Loucy (cell line): ENCODE measurements at regions not wholly inside any gene's neighbourhood (a gene's known extent, or its start where the extent isn't known, plus 50 kb on each side); places are given as distances from the start of the nearest gene placed in this dataset.

Experiments used
- H2AFZ ChIP-seq: fragments of 200-600 bp; sonication (generic); 2 replicates; pipeline ENCODE4 v1.6.0; 2016; ENCODE audit warnings: antibody characterized with exemption, mild to moderate bottlenecking, low read length, moderate library complexity
- H3F3A ChIP-seq: fragments of 200-600 bp; 2 replicates; pipeline ENCODE4 v1.6.0; 2016; ENCODE audit warnings: antibody characterized with exemption, low read depth, mild to moderate bottlenecking
- H3K27me3 ChIP-seq: fragments of 200-600 bp; sonication (generic); 2 replicates; pipeline ENCODE4 v1.6.1; 2014; ENCODE audit warnings: low read length, mild to moderate bottlenecking; ENCODE audit not compliant: insufficient read depth, poor library complexity, severe bottlenecking
- H3K36me3 ChIP-seq: fragments of 200-600 bp; sonication (generic); 2 replicates; pipeline ENCODE4 v1.6.1; 2016; ENCODE audit warnings: low read length; ENCODE audit not compliant: insufficient read depth
- H3K4me1 ChIP-seq: fragments of 200-600 bp; sonication (generic); 2 replicates; pipeline ENCODE4 v1.5.1; 2014; ENCODE audit warnings: low read length, mild to moderate bottlenecking; ENCODE audit not compliant: insufficient read depth, poor library complexity, severe bottlenecking
- H3K4me2 ChIP-seq: fragments of 200-600 bp; sonication (generic); 2 replicates; pipeline ENCODE4 v1.6.0; 2014; ENCODE audit warnings: antibody characterized with exemption, low read length, low read depth, mild to moderate bottlenecking; ENCODE audit not compliant: poor library complexity, severe bottlenecking
- H3K4me3 ChIP-seq: fragments of 200-600 bp; sonication (generic); 2 replicates; pipeline ENCODE4 v1.5.1; 2014; ENCODE audit warnings: low read length, mild to moderate bottlenecking, mixed read lengths; ENCODE audit not compliant: poor library complexity, severe bottlenecking
- H3K79me2 ChIP-seq: fragments of 200-600 bp; sonication (generic); 2 replicates; pipeline ENCODE4 v1.6.1; 2014; ENCODE audit warnings: low read length; ENCODE audit not compliant: insufficient read depth
- H3K9ac ChIP-seq: fragments of 200-600 bp; sonication (generic); 2 replicates; pipeline ENCODE4 v1.6.0; 2014; ENCODE audit warnings: mild to moderate bottlenecking, low read depth, low read length, moderate library complexity; ENCODE audit not compliant: poor library complexity, severe bottlenecking
- H3K9me2 ChIP-seq: fragments of 200-600 bp; sonication (generic); replicated peaks from 2 replicates; pipeline ENCODE4 v1.6.1; 2016; ENCODE audit warnings: low read depth, low read length, mixed read lengths
- H3K9me3 ChIP-seq: fragments of 200-600 bp; sonication (generic); 2 replicates; pipeline ENCODE4 v1.6.1; 2014; ENCODE audit warnings: mild to moderate bottlenecking, antibody characterized with exemption, low read length, low read depth; ENCODE audit not compliant: insufficient read depth
- H4K20me1 ChIP-seq: fragments of 200-600 bp; sonication (generic); 2 replicates; pipeline ENCODE4 v1.6.0; 2014; ENCODE audit warnings: antibody characterized with exemption, low read length, mild to moderate bottlenecking; ENCODE audit not compliant: insufficient read depth, poor library complexity, severe bottlenecking
- EZH2phosphoT487 ChIP-seq: fragments of 200-600 bp; IDR thresholded peaks from 2 replicates; pipeline ENCODE4 v1.6.1; 2018; ENCODE audit warnings: antibody characterized with exemption, mild to moderate bottlenecking, moderate library complexity, borderline replicate concordance
- TF ChIP-seq, protein P1 (sequence below): fragments of 200-600 bp; sonication (generic); conservative IDR thresholded peaks from 2 replicates; pipeline ENCODE4 v1.5.1; 2014; ENCODE audit warnings: mild to moderate bottlenecking, antibody characterized with exemption, low read length

DNA sequence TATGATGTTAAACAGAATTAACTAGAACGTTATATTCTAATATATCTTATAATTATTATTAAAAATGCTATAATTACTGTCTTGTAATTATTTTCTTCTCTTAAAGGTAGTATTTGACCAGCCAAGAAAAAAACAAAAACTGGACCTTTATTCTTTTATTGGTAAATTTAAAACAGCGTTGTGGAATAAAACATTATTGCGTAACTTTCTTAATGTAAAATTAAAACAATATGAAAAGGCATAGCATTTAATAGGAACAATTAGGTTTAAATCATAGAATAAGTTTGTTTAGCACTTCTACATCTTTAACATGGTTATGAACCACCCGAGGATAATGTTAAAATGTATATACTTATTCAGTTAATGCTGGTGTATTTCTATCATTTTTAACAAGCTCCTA, 574.5 kb upstream of the CDH18 start:
- Histone ChIP-seq H3K4me1 (no peaks in the 10 kb centered on the region), H3K4me3 (no peak overlapping the region), H3K9me3 (no peaks in the 10 kb centered on the region), H3F3A (no peaks in the 10 kb centered on the region), H3K9ac (no peak overlapping the region), H2AFZ (no peak overlapping the region), H3K79me2 (no peaks in the 10 kb centered on the region), H3K27me3 (no peaks in the 10 kb centered on the region), H4K20me1 (no peaks in the 10 kb centered on the region), H3K36me3 (no peaks in the 10 kb centered on the region), H3K4me2 (no peak overlapping the region), H3K9me2 (no peaks in the 10 kb centered on the region)
- TF ChIP-seq, protein P1, sequence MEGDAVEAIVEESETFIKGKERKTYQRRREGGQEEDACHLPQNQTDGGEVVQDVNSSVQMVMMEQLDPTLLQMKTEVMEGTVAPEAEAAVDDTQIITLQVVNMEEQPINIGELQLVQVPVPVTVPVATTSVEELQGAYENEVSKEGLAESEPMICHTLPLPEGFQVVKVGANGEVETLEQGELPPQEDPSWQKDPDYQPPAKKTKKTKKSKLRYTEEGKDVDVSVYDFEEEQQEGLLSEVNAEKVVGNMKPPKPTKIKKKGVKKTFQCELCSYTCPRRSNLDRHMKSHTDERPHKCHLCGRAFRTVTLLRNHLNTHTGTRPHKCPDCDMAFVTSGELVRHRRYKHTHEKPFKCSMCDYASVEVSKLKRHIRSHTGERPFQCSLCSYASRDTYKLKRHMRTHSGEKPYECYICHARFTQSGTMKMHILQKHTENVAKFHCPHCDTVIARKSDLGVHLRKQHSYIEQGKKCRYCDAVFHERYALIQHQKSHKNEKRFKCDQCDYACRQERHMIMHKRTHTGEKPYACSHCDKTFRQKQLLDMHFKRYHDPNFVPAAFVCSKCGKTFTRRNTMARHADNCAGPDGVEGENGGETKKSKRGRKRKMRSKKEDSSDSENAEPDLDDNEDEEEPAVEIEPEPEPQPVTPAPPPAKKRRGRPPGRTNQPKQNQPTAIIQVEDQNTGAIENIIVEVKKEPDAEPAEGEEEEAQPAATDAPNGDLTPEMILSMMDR = no peak
- TF ChIP-seq EZH2phosphoT487 = no peak

DNA sequence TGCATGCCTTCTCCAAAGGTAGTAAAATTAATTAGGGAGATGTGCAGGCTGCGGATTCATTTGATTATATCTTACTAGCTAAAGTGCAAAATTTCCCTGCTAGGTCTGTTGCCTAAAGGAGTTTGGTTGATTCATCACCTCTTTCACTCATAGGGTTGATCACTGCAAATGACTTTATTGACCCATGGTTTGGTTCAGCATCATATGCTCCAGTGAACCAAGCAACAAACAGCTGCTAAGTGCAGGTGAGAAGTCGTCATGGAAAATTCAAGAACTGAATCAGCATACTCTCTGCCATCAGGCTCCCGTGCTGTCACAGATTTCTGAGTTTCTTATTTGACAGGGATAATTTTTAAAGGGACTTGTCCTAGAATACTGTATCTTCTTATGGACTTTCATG, 571.8 kb upstream of the CDH18 start:
- no peak overlapping the region for H3K9ac ChIP-seq
- H3K9me2 ChIP-seq = no peaks in the 10 kb centered on the region
- H4K20me1 ChIP-seq = no peaks in the 10 kb centered on the region
- H3K4me2 ChIP-seq = no peak overlapping the region
- H3F3A ChIP-seq = no peaks in the 10 kb centered on the region
- H3K9me3 ChIP-seq = no peaks in the 10 kb centered on the region
- H2AFZ ChIP-seq = no peak overlapping the region
- H3K4me3 ChIP-seq = no peak overlapping the region
- H3K27me3 ChIP-seq = no peaks in the 10 kb centered on the region
- no peaks in the 10 kb centered on the region for H3K79me2 ChIP-seq
- no peaks in the 10 kb centered on the region for H3K4me1 ChIP-seq
- TF ChIP-seq, protein P1 = no peak
- TF ChIP-seq EZH2phosphoT487 = no peak
- H3K36me3 ChIP-seq = no peaks in the 10 kb centered on the region

DNA sequence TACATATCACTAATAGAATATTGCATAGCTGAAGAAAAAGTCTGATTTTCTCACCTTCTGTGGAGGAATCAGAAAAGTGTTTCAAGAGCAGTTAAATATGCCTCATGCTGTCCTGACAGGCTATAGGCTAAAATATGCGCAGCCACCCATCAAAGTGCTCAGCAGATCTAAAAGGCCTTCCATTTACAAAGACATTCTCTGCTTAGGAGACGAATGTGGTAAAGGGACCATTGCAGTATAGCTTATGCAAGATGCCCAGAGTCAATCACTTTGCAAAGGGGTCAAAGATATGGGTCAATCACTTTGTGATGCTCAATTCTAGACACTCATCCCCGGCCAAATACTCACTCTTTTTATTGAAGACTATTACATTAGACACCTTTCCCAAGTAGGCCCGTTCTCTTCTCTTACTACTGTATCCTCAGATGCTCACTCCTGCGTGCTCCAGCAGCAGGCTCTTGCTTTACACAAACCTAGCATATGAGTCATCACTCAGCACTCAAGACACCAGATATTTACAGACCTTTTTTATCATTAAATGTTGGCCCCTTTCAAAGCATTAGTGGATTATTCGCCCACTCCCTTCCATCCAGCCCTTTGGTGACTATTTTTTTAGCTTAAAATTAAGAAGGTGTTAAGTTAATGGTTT, 568.2 kb upstream of the CDH18 start:
- no peaks in the 10 kb centered on the region for H3F3A ChIP-seq
- H2AFZ ChIP-seq = no peak overlapping the region
- no peaks in the 10 kb centered on the region for H3K27me3 ChIP-seq
- H4K20me1 ChIP-seq = no peaks in the 10 kb centered on the region
- no peak overlapping the region for H3K4me2 ChIP-seq
- H3K79me2 ChIP-seq = no peaks in the 10 kb centered on the region
- no peaks in the 10 kb centered on the region for H3K36me3 ChIP-seq
- no peak overlapping the region for H3K9ac ChIP-seq
- TF ChIP-seq, protein P1 = no peak
- no peak for TF ChIP-seq EZH2phosphoT487
- H3K9me3 ChIP-seq = no peaks in the 10 kb centered on the region
- no peak overlapping the region for H3K4me3 ChIP-seq
- H3K9me2 ChIP-seq = no peaks in the 10 kb centered on the region
- H3K4me1 ChIP-seq = no peaks in the 10 kb centered on the region
